Left hindlimb (tissue), 1 donor: ENCODE measurements at regions not wholly inside any gene's neighbourhood (a gene's known extent, or its start where the extent isn't known, plus 50 kb on each side); places are given as distances from the start of the nearest gene placed in this dataset.
"Not testable (repeated sequence)": the region's sequence is repeated elsewhere in the genome, so short reads cannot be mapped to it uniquely, and the experiment has no call there.

Source experiments
- DNase-seq: peaks from one replicate; pipeline ENCODE4 v3.0.0-alpha.2; 2018

DNA sequence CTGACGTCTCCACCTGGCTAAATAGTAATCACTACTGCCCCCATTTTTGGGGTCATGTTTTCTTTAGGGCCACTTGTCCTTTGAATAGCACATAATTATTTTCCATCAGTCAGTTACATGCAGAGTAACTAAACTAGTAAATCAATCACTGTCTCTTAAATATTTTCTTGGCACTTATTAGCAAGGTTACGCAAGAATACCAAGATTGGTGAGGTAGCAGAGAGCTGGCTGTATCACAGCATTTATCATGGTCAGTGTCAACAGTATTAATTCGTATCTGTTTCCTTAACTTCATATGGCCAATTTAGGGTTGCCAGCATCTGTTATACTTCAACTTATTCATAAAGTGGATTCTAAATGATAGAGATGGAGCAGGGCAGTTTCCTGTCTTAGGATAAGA lies 346.8 kb upstream of the FAM174A start:
- no peak for DNase-seq

DNA sequence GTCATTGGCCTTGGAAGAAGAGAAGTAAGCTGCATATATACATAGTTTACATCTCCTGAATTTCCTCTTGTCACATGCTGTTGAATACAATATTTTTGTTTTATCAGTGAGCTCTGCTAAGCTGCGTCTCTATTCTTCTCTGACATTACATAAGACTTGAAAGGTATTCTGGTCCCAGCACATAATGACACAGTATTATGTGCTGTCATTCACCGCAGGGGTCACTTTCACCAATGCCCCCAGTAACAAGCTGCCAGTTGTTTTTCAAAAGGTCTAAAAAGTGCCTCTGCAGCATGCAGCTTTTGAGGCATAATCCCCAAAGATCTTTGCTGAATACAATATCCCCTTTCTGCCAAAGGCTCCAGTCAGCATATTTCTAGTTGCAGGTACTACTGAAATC lies 349.0 kb upstream of the FAM174A start:
- no peak for DNase-seq

DNA sequence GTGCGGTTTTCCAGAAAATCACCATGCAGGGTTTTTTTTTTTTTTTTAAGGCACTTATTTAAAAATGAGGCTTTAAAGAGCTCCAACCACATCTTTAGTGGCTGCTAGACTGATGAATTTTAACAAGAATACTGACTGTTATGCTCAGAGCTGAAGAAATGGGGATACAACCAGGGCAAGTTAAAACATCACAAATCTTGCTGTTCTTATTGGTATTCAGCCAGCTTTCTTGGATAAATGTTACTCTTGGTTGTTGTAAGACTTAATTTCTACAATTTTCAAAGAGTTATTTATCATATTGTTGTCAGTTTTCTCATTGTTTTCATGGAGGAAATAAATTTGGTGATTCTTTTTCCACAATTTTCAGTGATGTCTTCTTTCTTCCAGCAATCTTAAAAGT lies 352.8 kb upstream of the FAM174A start:
- DNase-seq, result no peak

DNA sequence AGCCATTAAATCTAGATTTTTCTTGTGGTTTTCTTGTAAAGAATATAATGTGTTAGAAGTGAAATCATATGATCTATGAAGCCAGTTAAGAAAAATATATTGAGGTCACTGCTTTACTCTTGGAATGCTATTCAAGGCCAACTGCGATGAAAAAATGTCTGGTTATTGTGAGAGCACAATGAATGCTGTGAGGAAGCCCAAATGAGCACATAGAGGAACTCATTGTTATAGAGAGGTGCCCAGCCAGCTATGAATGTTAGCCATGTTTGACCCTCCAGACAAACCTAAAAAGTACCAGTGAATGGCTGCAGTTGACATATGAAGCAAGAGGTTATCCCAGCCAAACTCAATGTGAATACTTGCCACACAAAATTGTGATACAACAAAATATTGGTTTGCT lies 359.8 kb upstream of the FAM174A start:
- no peak for DNase-seq

DNA sequence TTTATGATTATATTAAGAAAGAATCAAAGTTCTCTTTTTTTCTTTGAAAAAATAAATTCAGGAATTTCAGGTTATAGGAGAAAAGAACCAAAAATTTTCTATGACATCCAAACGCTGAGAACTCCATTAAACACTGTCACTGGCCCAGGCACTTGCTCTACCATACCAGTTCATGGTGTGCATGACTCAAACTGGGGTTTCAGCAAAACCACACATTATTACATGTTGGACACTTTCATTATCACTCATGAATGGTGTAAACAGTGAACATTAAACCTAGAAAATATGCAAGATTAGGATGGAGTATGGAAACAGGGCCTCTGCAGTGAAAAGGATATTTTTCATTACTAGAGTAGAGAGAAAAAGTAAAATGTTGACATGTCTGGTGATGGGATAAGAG lies 369.9 kb upstream of the FAM174A start:
- DNase-seq, result no peak

DNA sequence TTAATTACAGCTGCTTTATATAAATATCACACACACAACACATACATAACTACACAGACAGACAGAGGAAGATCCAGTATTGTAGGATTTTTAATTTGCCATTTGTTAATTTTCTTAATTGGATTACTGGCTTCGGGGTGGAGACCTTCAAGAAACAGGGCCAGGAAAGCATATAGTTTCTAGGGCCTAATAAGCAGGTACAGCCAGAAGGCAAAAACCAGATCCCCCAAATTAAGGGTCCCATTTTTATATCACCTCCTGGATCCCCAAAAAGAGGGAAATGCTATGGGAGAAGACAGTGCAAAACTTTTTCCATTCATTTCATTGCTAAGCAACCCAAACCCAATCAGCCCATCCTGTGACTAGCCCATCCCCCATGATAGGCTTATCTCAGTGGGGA lies 373.3 kb upstream of the FAM174A start:
- no peak for DNase-seq

DNA sequence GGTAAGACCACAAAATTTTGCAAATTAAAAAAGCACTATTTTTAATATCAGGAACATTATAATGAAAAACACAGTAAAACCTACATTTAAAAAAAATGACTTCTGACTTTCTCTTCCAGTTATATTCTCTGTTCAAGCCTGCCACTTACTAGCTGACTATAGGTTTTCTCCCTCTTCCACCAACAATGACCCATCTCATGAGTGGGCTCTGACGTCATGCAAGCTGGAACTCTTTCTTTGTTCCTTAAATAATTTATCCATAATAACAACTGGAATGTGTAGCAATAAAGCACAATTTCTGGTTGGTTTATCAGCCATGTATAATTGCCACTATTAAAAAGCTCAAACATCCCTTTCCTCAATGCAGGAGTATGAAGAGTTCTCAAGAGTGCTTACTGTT lies 378.1 kb upstream of the FAM174A start:
- no peak for DNase-seq

DNA sequence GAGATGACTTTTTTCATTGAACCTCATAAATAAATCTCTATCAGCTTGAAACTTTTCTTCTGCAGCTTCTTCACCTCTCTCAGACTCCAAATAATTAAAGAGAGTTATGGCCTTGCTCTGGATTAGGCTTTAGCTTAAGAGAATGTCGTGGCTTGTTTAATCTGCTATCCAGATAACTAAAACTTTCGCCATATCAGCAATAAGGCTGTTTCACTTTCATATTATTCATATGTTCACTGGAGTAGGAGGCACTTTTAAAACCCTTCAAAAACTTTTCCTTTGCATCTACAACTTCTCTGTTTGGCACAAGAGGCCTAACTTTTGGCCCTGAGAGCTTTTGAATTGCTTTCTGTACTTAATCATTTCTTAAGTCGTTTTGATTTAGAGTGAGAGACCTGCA lies 386.9 kb upstream of the FAM174A start:
- DNase-seq, result no peak

DNA sequence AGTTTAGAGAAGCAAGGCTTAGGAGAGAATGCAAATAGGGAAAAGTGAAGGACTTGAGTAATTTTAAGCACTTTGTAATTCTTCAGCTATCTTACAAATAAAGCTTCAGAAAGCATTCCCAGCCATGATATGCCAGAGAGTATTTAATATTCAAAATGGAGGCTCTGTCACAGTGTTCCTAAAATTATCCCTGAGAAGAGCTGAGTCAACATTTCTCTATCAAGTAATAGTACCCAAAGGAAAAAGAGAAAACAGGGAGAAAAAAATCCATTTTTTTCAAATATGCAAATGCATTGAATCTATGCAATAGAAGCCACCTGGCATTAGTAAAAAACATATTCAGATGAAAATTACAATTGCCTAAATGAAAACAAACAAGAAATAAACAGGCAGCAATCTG lies 392.6 kb upstream of the FAM174A start:
- DNase-seq, result no peak

DNA sequence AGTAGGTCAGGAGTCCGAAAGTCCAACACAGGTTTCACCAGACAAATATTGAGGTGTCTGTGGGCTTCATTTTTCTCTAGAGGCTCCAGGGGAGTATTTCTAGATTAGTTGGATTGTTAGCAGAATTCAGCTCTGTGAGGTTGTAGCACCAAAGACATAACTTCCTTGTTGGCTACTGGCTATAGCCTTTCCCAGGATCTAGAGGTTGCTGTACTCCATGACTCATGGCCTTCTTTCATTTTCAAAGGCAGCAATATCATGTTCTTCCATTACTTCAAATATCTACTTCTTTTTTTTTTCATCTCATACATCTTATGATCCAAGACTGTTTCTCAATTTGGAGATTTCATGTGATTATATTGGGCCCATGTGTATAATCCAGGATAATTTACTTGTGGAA lies 404.0 kb upstream of the FAM174A start:
- DNase-seq, result no peak

DNA sequence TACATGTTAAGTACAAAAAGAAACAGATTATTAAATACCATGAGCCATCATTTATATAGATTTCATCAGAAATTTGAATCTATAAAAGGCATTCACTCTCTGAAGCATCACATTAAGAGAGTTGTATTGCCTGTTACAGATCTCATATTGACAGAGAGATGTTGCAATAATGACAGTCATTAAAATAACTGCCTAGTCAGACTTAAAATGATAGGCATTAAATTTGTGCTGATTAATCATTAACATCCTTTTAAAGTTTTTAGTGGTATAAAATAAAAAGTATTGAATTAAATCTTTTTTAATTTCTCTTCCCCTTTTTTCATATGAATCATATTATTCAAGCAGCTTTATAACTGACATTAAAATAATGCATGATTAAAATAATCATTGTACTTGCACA lies 404.9 kb upstream of the FAM174A start:
- no peak for DNase-seq

DNA sequence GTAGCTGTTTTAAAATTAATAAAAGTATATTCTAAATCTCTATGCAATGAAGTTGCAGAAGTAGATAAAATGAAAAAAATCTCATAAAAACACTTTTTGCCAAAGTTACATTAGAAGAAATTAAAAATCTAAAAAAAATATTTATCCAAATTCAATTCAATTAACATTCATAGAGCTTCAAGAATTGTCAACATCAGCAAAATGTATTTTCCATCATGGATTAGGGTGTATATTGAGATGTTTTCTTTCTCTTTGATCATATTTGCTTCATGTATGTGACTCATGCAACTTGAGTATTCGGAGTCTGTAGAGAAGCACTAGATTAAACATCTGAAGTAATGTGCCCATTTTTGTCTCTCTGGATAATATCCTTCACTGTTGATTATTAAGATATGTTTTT lies 415.3 kb upstream of the FAM174A start:
- no peak for DNase-seq

DNA sequence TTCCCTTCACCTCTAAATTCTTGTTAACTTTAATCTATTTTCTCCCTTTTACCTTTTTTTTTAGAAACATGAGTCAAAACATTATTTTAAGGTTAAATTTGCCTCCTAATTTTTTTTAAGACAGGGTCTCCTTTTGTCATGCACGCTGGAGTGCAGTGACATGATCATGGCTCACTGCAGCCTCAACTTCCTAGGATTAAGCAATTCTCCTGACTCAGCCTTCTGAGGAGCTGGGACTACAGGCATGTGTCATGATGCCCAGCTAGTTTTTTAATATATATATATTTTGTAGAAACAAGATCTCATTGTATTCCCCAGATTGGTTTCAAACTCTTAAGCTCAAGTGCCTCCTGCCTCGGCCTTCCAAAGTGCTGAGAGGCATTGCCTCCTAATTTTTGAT lies 424.7 kb upstream of the FAM174A start:
- DNase-seq, result no peak

DNA sequence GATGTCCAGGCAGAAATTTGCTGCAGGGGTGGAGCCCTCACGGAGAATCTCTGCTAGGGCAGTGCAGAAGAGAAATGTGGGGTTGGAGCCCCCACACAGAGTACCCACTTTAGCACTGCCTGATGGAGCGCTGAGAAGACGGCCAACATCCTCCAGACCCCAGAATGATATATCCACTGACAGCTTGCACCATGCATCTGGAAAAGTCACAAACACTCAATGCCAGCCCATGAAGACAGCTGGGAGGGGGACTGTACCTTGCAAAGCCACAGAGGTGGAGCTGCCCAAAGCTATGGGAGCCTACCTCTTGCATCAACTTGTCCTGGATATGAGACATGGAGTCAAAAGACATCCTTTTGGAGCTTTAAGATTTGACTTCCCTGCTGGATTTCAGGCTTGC lies 426.3 kb upstream of the FAM174A start:
- DNase-seq, result no peak

DNA sequence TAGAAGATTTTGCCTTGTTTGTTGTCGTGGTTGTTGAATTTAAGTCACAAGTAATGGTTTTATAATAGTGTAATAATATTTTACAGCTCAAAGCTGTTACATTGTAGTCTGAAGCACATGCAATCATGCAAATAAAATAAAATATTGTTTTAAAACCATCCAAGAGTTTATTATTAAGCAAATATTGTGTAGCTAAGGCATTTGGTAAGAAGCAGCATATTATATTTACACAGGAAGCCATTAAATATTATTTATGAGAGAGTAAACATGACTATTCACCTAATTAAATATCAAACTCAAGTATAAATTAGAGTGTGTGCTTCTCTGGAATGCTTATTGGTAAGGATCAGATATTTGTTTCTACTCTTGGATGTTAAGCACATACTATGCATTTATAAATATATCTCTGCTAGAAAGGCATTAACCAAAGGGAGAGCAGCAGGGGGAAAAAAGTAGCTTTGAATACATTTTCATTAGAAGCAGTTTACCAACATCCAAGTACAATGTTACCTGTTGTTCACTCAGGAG lies 431.5 kb upstream of the FAM174A start:
- DNase-seq, result not testable (repeated sequence)

DNA sequence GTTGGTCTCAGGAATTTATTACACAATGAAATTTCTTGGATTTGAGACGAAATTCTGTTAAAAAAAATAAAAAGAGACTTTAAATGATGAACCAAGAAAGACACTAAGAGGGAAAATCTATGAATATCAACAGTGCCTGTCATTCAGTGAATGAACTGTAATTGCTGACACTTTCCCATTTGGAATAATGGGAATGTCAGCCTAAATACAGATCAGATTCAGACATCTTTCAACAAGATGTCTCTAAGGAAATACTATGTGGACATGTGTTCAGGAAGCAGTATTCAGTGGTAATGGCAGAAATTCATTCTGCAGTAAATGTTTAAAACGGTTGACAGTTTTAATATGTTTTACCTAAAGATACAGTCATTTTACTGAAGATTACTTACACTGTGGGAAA lies 433.7 kb upstream of the FAM174A start:
- not testable (repeated sequence) for DNase-seq

DNA sequence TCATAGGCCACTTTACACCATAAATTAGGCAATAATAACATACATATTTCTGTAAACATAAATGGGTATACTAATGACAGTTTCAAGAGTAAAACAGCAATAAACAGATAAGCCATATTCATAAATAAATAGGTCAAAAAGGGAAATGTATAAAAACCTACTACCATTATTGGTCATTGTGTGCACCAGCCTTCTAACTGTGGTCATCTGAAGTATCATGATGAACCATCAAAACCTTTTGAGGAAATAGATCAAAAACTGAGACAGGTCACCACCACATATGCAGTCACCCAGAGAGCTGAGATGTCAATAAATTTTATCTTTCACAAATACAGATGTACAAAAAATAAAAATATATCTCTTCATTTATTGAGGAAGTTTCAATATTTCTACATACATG lies 438.8 kb upstream of the FAM174A start:
- not testable (repeated sequence) for DNase-seq

DNA sequence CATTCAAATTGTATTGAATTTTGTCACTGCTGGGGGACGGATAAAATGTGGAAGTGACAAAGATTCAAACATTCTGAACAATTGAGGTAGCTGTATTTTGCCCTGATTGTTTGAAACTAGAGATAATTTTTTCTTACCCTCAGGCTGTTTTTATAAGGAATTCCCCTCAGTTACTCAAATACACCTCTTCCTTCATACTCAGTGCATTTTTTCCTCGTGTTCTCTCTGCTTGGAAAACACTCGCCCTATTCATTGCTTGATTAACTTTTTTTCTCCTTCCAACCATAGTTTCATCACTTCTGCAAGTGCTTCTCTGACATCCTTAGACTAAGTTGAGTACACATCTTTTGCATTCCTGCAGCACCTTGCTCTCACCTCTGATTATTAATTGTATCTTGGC lies 454.5 kb upstream of the FAM174A start:
- DNase-seq, result not testable (repeated sequence)

DNA sequence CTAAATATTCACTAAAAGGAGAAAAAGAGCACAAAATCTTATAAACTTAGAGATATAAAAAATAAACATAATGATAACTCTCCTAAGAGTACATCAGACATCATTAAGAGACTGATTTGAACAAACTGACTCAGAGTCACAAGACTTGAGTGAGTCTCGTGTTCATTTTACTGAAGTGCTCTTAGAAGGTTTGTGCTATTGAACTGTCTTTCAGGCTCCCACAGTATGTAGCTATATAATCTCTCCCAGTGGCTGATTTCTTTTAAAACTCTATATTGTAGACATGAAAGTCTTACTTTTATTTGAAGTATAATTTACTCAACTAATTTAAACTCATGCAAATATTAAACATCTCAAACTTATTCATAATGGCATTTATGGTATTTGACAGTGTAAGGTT lies 456.0 kb upstream of the FAM174A start:
- not testable (repeated sequence) for DNase-seq

DNA sequence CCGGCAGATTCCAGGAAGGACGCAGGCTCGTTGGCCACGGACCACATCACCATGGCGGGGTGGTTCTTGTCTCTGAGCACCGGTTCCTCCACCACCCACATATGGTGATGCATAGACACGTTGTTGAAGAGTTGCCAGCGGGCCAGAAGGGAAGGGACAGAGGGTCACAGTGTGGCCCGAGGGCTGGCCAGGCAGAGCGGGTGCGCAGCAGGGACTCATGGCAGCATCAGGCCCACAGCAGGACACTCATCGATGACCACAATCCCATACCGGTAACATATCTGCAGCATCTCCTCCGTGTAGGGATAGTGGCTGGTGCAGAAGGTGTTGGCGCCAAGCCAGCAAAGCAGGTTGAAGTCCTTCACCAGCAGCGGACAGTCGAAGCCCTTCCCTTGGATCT lies 469.2 kb upstream of the FAM174A start:
- DNase-seq, result not testable (repeated sequence)

DNA sequence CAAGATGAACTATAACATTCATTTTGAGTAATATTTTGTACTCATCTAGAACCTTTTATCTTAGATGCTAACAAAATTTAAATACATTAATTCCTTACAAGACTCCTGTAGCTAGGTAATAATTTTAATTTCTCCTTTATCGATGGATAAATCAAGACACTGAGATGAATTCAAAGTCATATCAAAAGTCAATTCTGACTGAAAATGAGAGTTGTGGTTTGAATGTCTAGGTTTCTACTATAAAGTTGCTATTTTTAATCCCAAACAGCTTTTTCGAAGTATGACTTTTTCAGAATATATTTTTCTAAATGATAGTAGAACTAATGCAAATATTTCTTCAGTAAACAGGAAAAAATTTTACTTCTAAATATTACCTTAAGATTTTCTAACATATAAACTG lies 491.7 kb upstream of the FAM174A start:
- DNase-seq, result no peak

DNA sequence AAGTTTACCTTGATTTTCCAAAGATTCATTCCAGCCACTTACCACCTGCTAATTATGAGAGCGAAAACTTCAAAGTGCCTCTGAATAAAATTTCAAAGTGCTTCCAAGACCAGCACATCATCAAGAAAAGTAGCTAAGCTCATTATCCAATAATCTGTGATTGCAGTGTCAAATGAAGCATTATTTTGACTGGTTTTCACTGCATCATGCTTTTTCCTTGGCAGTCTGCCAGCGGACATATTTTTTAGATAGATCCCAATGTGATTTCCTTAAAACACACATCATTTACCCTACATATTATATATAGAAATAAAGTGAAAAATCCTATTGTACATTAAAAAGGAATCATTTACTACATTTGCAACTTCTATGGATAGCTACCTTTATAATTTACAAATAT lies 508.6 kb upstream of the FAM174A start:
- no peak for DNase-seq

DNA sequence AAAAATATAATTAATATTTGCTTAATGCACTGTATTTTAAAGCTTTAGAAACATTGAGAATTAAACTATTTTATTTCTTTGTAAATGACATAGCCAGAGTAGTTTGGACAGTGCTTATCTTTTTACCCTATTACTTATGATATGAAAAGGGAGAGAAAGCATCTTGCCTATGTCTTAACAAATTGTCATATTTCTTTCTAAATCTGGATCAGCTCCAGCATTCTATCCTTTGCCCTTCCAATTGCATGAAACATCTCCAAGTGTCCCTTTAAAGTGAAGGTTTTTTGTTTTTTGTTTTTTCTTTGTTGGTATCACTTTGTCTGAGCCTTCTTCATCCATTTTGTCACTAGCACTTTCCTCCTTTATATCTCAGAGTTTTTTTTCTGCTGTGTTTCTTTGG lies 511.6 kb upstream of the FAM174A start:
- no peak for DNase-seq

DNA sequence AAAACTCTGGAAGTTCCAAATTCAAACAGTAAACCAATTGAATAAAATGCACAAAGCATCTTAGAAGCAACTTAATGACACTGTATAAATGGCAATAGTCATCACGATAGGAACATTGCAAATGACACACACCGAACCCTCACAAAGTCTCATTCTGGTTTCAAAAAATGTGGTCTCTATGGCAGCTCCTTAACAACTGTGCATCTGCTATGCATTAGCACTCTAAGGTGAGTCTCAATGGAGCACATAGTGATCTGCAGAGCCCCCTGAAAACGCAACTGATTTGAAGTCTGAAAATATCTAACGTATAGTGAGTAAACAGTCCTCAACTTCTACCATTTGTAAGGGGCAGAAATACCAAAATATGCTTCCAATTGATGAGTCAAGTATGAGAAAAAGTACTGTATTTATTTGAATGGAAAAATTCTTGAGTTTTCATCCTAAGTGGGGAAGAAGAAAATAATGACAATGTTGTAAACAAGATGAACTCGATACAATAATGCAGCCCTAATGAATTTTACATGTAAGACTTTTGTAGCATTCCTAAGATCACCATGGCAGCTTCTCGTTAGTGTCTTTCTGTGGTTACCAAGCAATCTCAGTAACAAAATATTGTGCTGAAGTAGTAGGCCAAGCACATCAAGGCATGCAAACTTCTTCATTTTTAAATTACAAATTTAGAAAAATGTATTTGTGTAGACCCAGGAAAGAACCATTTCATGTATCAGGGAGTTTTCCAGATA lies 517.5 kb upstream of the FAM174A start:
- no peak for DNase-seq

DNA sequence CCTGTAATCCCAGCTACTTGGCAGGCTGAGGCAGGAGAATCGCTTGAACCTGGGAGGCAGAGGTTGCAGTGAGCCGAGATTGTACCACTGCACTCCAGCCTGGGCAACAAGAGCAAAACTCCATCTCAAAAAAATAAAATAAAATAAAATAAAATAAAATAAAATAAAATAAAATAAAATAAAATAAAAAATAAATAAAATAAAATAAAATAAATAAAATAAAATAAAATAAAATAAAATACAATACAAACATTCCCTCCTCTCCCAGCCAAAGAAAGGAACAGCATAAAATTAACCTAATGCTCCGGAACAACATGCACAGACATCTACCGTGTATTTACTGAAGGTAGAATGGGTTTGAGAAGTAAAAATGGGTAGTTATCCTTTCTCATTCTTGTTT lies 521.9 kb upstream of the FAM174A start:
- not testable (repeated sequence) for DNase-seq
